GM23338 (cell line): ENCODE measurements at regions not wholly inside any gene's neighbourhood (a gene's known extent, or its start where the extent isn't known, plus 50 kb on each side); places are given as distances from the start of the nearest gene placed in this dataset.

Experiments
- CREB1 ChIP-seq: fragments of 250-450 bp; sonication (Bioruptor Pico); IDR thresholded peaks from 2 replicates; pipeline ENCODE4 v1.5.0; 2020; ENCODE audit warnings: low read depth, mild to moderate bottlenecking, moderate library complexity
- ETS1 ChIP-seq: IDR thresholded peaks from 2 replicates; pipeline ENCODE4 v1.6.1; 2016; ENCODE audit warnings: antibody characterized with exemption
- EZH2 ChIP-seq: fragments of 200-600 bp; sonication (generic); IDR thresholded peaks from one replicate; pipeline ENCODE4 v1.8.0; 2017; ENCODE audit warnings: antibody characterized with exemption, mild to moderate bottlenecking, low read depth; ENCODE audit not compliant: unreplicated experiment
- EZH2phosphoT487 ChIP-seq: fragments of 200-600 bp; sonication (generic); IDR thresholded peaks from one replicate; pipeline ENCODE4 v1.8.1; 2018; ENCODE audit warnings: antibody characterized with exemption; ENCODE audit not compliant: unreplicated experiment
- POLR2AphosphoS5 ChIP-seq: IDR thresholded peaks from 2 replicates; pipeline ENCODE4 v1.6.1; 2016; ENCODE audit warnings: antibody characterized with exemption, low read depth
- TF ChIP-seq, protein P1 (sequence below), 2 experiments: fragments of 200-600 bp in 1 of 2; sonication (generic) in 1 of 2; conservative IDR thresholded peaks; 2 replicates each; pipeline versions ENCODE4 v1.5.1 to v1.6.1; 2016 to 2017; ENCODE audit warnings: antibody characterized with exemption in 2 of 2, low read depth in 2 of 2, mild to moderate bottlenecking in 2 of 2, moderate library complexity in 1 of 2
- TF ChIP-seq, protein P2 (sequence below): IDR thresholded peaks from one replicate; pipeline ENCODE4 v1.6.1; 2018; ENCODE audit warnings: antibody characterized with exemption; ENCODE audit not compliant: unreplicated experiment

GRCh38 chrX:129115104-129115503 is 408.2 kb downstream of the SMARCA1 start:
- TF ChIP-seq POLR2AphosphoS5: no peak
- TF ChIP-seq, protein P1, sequence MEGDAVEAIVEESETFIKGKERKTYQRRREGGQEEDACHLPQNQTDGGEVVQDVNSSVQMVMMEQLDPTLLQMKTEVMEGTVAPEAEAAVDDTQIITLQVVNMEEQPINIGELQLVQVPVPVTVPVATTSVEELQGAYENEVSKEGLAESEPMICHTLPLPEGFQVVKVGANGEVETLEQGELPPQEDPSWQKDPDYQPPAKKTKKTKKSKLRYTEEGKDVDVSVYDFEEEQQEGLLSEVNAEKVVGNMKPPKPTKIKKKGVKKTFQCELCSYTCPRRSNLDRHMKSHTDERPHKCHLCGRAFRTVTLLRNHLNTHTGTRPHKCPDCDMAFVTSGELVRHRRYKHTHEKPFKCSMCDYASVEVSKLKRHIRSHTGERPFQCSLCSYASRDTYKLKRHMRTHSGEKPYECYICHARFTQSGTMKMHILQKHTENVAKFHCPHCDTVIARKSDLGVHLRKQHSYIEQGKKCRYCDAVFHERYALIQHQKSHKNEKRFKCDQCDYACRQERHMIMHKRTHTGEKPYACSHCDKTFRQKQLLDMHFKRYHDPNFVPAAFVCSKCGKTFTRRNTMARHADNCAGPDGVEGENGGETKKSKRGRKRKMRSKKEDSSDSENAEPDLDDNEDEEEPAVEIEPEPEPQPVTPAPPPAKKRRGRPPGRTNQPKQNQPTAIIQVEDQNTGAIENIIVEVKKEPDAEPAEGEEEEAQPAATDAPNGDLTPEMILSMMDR (conservative IDR thresholded peaks at IDR 0.05; ENCODE audit: low read depth in 2 of 2): peak; percentile 60 to 72
- TF ChIP-seq, protein P2, sequence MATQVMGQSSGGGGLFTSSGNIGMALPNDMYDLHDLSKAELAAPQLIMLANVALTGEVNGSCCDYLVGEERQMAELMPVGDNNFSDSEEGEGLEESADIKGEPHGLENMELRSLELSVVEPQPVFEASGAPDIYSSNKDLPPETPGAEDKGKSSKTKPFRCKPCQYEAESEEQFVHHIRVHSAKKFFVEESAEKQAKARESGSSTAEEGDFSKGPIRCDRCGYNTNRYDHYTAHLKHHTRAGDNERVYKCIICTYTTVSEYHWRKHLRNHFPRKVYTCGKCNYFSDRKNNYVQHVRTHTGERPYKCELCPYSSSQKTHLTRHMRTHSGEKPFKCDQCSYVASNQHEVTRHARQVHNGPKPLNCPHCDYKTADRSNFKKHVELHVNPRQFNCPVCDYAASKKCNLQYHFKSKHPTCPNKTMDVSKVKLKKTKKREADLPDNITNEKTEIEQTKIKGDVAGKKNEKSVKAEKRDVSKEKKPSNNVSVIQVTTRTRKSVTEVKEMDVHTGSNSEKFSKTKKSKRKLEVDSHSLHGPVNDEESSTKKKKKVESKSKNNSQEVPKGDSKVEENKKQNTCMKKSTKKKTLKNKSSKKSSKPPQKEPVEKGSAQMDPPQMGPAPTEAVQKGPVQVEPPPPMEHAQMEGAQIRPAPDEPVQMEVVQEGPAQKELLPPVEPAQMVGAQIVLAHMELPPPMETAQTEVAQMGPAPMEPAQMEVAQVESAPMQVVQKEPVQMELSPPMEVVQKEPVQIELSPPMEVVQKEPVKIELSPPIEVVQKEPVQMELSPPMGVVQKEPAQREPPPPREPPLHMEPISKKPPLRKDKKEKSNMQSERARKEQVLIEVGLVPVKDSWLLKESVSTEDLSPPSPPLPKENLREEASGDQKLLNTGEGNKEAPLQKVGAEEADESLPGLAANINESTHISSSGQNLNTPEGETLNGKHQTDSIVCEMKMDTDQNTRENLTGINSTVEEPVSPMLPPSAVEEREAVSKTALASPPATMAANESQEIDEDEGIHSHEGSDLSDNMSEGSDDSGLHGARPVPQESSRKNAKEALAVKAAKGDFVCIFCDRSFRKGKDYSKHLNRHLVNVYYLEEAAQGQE: no peak
- no peak for TF ChIP-seq EZH2
- TF ChIP-seq EZH2phosphoT487: no peak
- TF ChIP-seq CREB1 (CRISPR knock-in tag): no peak
- TF ChIP-seq ETS1: no peak; the same call in 1 of the 2 replicates
